DMS79 treated with DMSO at 0.1 percent for 48 hours (cell line): ENCODE measurements at regions not wholly inside any gene's neighbourhood (a gene's known extent, or its start where the extent isn't known, plus 50 kb on each side); places are given as distances from the start of the nearest gene placed in this dataset.

Experiments
- DNase-seq: peaks from one replicate; lab custom pipeline; 2025; lab: John Stamatoyannopoulos, UW

DNA sequence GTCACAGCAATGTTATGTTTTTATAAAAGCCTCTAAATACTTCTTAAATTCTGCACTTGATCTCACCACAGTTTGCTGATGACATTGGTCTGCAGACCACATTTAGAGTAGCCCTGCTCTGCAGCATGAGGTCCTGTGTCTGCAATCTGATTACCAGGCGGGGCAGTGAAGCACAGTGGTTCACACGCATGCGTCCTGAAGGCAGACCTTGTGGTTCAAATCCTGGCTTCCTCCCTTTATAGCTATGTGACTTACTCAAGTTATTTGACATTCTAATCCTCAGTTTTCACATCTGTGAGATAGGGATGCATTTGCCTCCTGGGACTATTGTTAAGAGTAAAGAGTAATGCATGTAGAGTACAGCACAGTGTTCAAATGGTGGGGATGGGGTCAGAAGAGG lies 50.3 kb downstream of the BMAL2 start:
- DNase-seq, result no peak

DNA sequence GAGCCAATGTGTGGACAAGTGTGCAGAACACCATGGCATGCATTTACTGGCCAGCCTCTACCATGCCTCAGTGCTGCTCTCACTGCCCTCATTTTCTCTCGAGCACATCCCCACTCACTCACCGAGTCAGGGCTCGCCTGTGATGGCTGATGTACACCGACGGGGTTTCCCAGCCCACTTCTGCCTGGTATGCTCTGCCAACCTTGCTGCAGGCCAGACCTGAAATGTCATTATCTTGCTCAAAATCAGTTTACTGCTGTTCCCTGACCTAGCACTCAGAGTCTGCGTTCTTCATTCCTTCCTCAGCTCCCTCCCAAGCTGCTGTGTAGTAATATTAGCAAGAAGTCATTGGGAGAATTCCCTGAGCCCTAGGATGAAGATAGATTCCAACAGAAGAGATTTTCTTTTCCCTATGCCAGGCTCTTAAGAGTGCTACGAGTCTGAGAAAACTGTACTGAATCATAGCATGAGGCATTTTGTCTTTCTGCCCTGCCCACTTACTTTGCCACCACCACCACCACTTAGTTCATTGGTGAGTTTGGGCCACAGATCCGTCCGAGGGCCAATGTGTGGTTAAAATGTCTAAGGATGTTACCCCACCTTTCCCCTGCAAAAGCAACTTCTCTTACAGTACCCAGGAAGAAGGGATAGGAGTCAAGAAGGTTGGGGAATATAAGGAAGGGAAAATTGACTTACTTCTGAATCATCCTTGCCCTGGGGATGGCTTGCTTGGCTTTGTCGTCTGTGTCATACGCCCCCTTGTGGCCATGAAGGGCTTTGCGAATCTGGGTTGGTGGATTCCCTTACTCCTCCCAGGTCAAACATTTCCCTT lies 51.0 kb downstream of the BMAL2 start:
- DNase-seq, result peak; percentile 5

DNA sequence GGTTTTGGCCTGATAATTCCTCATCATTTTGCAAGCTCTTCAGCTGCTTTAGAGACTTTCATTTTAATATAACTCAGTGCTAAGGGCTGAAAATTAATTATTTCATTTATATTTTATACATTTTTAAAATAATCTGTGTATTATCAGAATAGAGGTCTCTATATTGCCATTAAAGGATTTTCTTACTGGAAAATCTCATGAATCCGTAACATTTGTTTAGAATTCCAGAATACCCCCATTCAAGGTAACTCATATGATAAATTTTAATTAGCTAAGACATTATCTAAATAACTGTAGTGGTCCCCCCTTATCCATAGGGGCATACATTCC lies 51.6 kb downstream of the BMAL2 start:
- no peak for DNase-seq

DNA sequence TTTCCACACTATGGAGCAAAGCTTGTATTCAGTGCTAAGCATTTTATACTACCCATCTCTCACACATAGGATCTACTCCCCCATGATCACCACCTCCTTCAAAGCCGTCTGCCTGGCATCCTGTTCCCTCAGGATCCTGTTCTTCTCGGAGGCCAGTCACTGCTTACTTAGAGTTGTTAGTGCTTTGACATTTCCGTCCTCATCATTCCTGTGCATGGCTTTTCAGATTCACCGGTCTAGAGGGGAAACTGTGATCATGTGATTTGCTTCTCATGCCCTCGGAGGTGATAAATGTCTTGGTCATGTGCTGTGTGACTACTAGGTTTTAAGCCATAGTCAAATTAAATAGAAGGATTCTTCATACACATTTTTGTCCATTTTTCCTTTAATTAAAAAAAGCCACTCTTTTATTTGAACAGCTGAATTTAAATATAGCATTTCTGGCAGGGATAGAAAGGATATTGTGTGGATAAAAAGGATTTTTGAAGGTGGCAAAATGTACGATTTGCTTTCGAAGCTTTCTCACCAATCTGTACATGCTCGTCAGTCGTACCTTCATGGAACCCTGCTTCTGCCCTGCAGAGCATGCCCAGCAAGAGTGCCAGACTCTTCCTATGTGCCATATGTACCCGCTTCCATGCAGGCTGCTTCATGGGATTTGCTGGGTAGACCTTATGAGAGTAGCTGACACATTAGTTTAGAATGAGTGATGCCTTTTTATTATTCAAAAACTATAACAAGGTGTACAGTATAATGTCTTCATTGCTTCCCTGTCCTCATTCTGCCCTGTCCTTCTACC lies 53.3 kb downstream of the BMAL2 start:
- no peak for DNase-seq

GRCh38 chr12:27387473-27387872 lies 54.8 kb downstream of the BMAL2 start:
- no peak for DNase-seq

- no peak for DNase-seq
Measured at GRCh38 chr12:27388650-27389049, 56.0 kb downstream of the BMAL2 start.

DNA sequence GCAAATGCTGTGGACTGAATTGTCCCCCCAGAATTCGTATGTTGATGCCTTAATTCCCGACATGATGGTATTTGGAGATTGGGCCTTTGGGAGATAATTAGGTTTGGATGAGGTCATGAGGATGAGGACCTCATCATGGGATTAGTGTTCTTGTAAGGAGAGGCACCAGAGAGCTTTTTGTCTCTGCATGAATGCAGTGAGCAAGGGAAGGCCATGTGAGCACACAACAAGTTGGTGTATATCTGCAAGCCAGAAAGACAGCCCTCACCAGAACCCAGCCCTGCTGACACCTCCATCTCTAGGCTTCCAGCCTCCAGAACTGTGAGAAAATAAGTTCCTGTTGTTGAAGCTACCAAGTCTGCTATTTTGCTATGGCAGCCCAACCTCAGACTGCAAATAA lies 51.9 kb upstream of the SMCO2 start:
- no peak for DNase-seq

DNA sequence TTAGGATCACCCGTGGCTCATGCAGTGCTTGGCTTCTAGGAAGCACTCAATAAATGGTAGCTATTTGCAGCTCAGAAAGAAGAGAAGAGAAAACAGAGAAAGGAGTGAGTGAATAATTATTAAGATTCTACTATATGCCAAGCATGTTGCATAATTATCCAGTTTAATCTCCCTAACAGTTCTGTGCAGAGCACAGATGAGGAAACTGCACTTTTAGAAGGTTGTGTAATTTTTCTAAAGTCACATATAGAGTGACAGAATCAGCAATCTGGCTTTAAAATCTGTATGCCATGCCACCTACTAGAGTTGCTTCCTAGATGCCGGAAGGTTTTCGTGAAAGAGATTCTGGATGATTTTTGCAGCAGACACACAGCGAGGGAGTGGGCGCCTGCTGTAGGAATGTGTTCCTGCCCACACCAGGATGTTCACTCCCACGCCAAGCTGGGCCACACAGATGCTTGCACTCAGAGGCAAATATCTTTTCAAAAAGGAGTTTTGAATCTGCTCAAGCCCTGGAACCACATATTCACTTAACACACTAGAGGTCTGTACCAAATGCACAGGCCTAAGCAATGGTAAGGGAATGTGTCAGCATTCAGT lies 50.2 kb upstream of the SMCO2 start:
- DNase-seq, result no peak
